ENCODE measurements at regions not wholly inside any gene's neighbourhood (a gene's known extent, or its start where the extent isn't known, plus 50 kb on each side); places are given as distances from the start of the nearest gene placed in this dataset.
"Not testable (repeated sequence)": the region's sequence is repeated elsewhere in the genome, so short reads cannot be mapped to it uniquely, and the experiment has no call there.

GRCh38 chr4:63063760-63064159 is 1345.5 kb downstream of the TECRL start:
- no peaks in the 10 kb centered on the region for H3K9me3 ChIP-seq (ENCODE audit: control insufficient read depth, low read length)
- H3K4me3 ChIP-seq (ENCODE audit: extremely low read depth, insufficient read depth, low read length, poor library complexity, severe bottlenecking) = no peak overlapping the region
- H3K4me1 ChIP-seq (ENCODE audit: control insufficient read depth, insufficient read depth, low read length, poor library complexity, severe bottlenecking) = no peaks in the 10 kb centered on the region
- no peak overlapping the region for H3K27ac ChIP-seq (ENCODE audit: low read depth, low read length, severe bottlenecking)
- no CpG with 5 or more reads among the region's 4 CpGs for WGBS, 2 experiments (ENCODE audit: insufficient coverage in 2 of 2)
- no peaks in the 10 kb centered on the region for H3K36me3 ChIP-seq (ENCODE audit: control insufficient read depth, insufficient read depth, low read length)

- not testable (repeated sequence) for H3K4me3 ChIP-seq (ENCODE audit: extremely low read depth, insufficient read depth, low read length, poor library complexity, severe bottlenecking); H3K27ac ChIP-seq (ENCODE audit: low read depth, low read length, severe bottlenecking); H3K9me3 ChIP-seq (ENCODE audit: control insufficient read depth, low read length); H3K4me1 ChIP-seq (ENCODE audit: control insufficient read depth, insufficient read depth, low read length, poor library complexity, severe bottlenecking); H3K36me3 ChIP-seq (ENCODE audit: control insufficient read depth, insufficient read depth, low read length)
- WGBS, 2 experiments (ENCODE audit: insufficient coverage in 2 of 2) = 94 to 100% methylated on average over 2 of the region's 3 CpGs
Observed at GRCh38 chr4:63062891-63063290, 1346.4 kb downstream of the TECRL start.

GRCh38 chr4:63049726-63050125 is 1359.5 kb downstream of the TECRL start:
- H3K27ac ChIP-seq (ENCODE audit: low read depth, low read length, severe bottlenecking) = no peak overlapping the region
- H3K36me3 ChIP-seq (ENCODE audit: control insufficient read depth, insufficient read depth, low read length) = no peaks in the 10 kb centered on the region
- peaks cover 9% of the 10 kb centered on the region for H3K4me1 ChIP-seq (ENCODE audit: control insufficient read depth, insufficient read depth, low read length, poor library complexity, severe bottlenecking)
- no peaks in the 10 kb centered on the region for H3K9me3 ChIP-seq (ENCODE audit: control insufficient read depth, low read length)
- no CpG with 5 or more reads among the region's 1 CpG for WGBS, 2 experiments (ENCODE audit: insufficient coverage in 2 of 2)
- H3K4me3 ChIP-seq (ENCODE audit: extremely low read depth, insufficient read depth, low read length, poor library complexity, severe bottlenecking) = no peak overlapping the region

GRCh38 chr4:63049278-63049677 is 1360.0 kb downstream of the TECRL start:
- WGBS, 2 experiments (ENCODE audit: insufficient coverage in 2 of 2) = 60% methylated on average over 1 of the region's 1 CpG; no CpG with 5 or more reads in 1 of the 2 experiments
- Histone ChIP-seq H3K9me3 (ENCODE audit: control insufficient read depth, low read length) (peaks cover under 1% of the 10 kb centered on the region), H3K4me1 (ENCODE audit: control insufficient read depth, insufficient read depth, low read length, poor library complexity, severe bottlenecking) (peaks cover 9% of the 10 kb centered on the region), H3K4me3 (ENCODE audit: extremely low read depth, insufficient read depth, low read length, poor library complexity, severe bottlenecking) (no peak overlapping the region), H3K36me3 (ENCODE audit: control insufficient read depth, insufficient read depth, low read length) (no peaks in the 10 kb centered on the region), H3K27ac (ENCODE audit: low read depth, low read length, severe bottlenecking) (no peak overlapping the region)

- H3K27ac ChIP-seq (ENCODE audit: low read depth, low read length, severe bottlenecking) = no peak overlapping the region
- H3K36me3 ChIP-seq (ENCODE audit: control insufficient read depth, insufficient read depth, low read length) = no peaks in the 10 kb centered on the region
- no peaks in the 10 kb centered on the region for H3K4me1 ChIP-seq (ENCODE audit: control insufficient read depth, insufficient read depth, low read length, poor library complexity, severe bottlenecking)
- H3K9me3 ChIP-seq (ENCODE audit: control insufficient read depth, low read length) = no peaks in the 10 kb centered on the region
- H3K4me3 ChIP-seq (ENCODE audit: extremely low read depth, insufficient read depth, low read length, poor library complexity, severe bottlenecking) = no peak overlapping the region
- 91 to 93% methylated on average over 4 to 5 of the region's 8 CpGs for WGBS, 2 experiments (ENCODE audit: insufficient coverage in 2 of 2)
Observed at GRCh38 chr4:63036159-63036866, 1372.9 kb downstream of the TECRL start.

GRCh38 chr4:63029380-63029779 is 1379.9 kb downstream of the TECRL start:
- Histone ChIP-seq H3K4me1 (ENCODE audit: control insufficient read depth, insufficient read depth, low read length, poor library complexity, severe bottlenecking) (no peaks in the 10 kb centered on the region), H3K27ac (ENCODE audit: low read depth, low read length, severe bottlenecking) (no peak overlapping the region), H3K36me3 (ENCODE audit: control insufficient read depth, insufficient read depth, low read length) (no peaks in the 10 kb centered on the region), H3K4me3 (ENCODE audit: extremely low read depth, insufficient read depth, low read length, poor library complexity, severe bottlenecking) (no peak overlapping the region), H3K9me3 (ENCODE audit: control insufficient read depth, low read length) (no peaks in the 10 kb centered on the region)
- WGBS, 2 experiments (ENCODE audit: insufficient coverage in 2 of 2) = no CpG with 5 or more reads among the region's 3 CpGs

- Histone ChIP-seq H3K27ac (ENCODE audit: low read depth, low read length, severe bottlenecking) (no peak overlapping the region), H3K9me3 (ENCODE audit: control insufficient read depth, low read length) (no peaks in the 10 kb centered on the region), H3K4me3 (ENCODE audit: extremely low read depth, insufficient read depth, low read length, poor library complexity, severe bottlenecking) (no peak overlapping the region), H3K4me1 (ENCODE audit: control insufficient read depth, insufficient read depth, low read length, poor library complexity, severe bottlenecking) (no peaks in the 10 kb centered on the region), H3K36me3 (ENCODE audit: control insufficient read depth, insufficient read depth, low read length) (no peaks in the 10 kb centered on the region)
- WGBS, 2 experiments (ENCODE audit: insufficient coverage in 2 of 2) = 88% methylated on average over 1 of the region's 1 CpG; no CpG with 5 or more reads in 1 of the 2 experiments
Observed at GRCh38 chr4:63020661-63021060, 1388.6 kb downstream of the TECRL start.

- H3K4me1 ChIP-seq (ENCODE audit: control insufficient read depth, insufficient read depth, low read length, poor library complexity, severe bottlenecking) = no peaks in the 10 kb centered on the region
- WGBS, 2 experiments (ENCODE audit: insufficient coverage in 2 of 2) = no CpG with 5 or more reads among the region's 2 CpGs
- H3K36me3 ChIP-seq (ENCODE audit: control insufficient read depth, insufficient read depth, low read length) = no peaks in the 10 kb centered on the region
- no peak overlapping the region for H3K4me3 ChIP-seq (ENCODE audit: extremely low read depth, insufficient read depth, low read length, poor library complexity, severe bottlenecking)
- no peak overlapping the region for H3K27ac ChIP-seq (ENCODE audit: low read depth, low read length, severe bottlenecking)
- no peaks in the 10 kb centered on the region for H3K9me3 ChIP-seq (ENCODE audit: control insufficient read depth, low read length)
Observed at GRCh38 chr4:63017300-63017699, 1392.0 kb downstream of the TECRL start.

GRCh38 chr4:62970846-62971245 is 1438.4 kb downstream of the TECRL start:
- no peaks in the 10 kb centered on the region for H3K36me3 ChIP-seq (ENCODE audit: control insufficient read depth, insufficient read depth, low read length)
- H3K4me1 ChIP-seq (ENCODE audit: control insufficient read depth, insufficient read depth, low read length, poor library complexity, severe bottlenecking) = no peaks in the 10 kb centered on the region
- H3K27ac ChIP-seq (ENCODE audit: low read depth, low read length, severe bottlenecking) = no peak overlapping the region
- WGBS, 2 experiments (ENCODE audit: insufficient coverage in 2 of 2) = no CpG with 5 or more reads among the region's 1 CpG
- H3K4me3 ChIP-seq (ENCODE audit: extremely low read depth, insufficient read depth, low read length, poor library complexity, severe bottlenecking) = no peak overlapping the region
- H3K9me3 ChIP-seq (ENCODE audit: control insufficient read depth, low read length) = no peaks in the 10 kb centered on the region

- Histone ChIP-seq H3K27ac (ENCODE audit: low read depth, low read length, severe bottlenecking) (no peak overlapping the region), H3K4me1 (ENCODE audit: control insufficient read depth, insufficient read depth, low read length, poor library complexity, severe bottlenecking) (no peaks in the 10 kb centered on the region), H3K4me3 (ENCODE audit: extremely low read depth, insufficient read depth, low read length, poor library complexity, severe bottlenecking) (no peak overlapping the region), H3K36me3 (ENCODE audit: control insufficient read depth, insufficient read depth, low read length) (no peaks in the 10 kb centered on the region), H3K9me3 (ENCODE audit: control insufficient read depth, low read length) (no peaks in the 10 kb centered on the region)
- WGBS, 2 experiments (ENCODE audit: insufficient coverage in 2 of 2) = no CpG with 5 or more reads among the region's 2 CpGs
Observed at GRCh38 chr4:62960415-62960814, 1448.8 kb downstream of the TECRL start.

GRCh38 chr4:62953752-62954151 is 1455.5 kb downstream of the TECRL start:
- Histone ChIP-seq H3K9me3 (ENCODE audit: control insufficient read depth, low read length) (no peaks in the 10 kb centered on the region), H3K4me3 (ENCODE audit: extremely low read depth, insufficient read depth, low read length, poor library complexity, severe bottlenecking) (no peak overlapping the region), H3K4me1 (ENCODE audit: control insufficient read depth, insufficient read depth, low read length, poor library complexity, severe bottlenecking) (no peaks in the 10 kb centered on the region), H3K36me3 (ENCODE audit: control insufficient read depth, insufficient read depth, low read length) (no peaks in the 10 kb centered on the region), H3K27ac (ENCODE audit: low read depth, low read length, severe bottlenecking) (no peak overlapping the region)
- WGBS, 2 experiments (ENCODE audit: insufficient coverage in 2 of 2) = 64 to 75% methylated on average over 3 of the region's 3 CpGs

All from mesodermal cell (in vitro differentiated cells).